EL (cell line): ENCODE measurements at regions not wholly inside any gene's neighbourhood (a gene's known extent, or its start where the extent isn't known, plus 50 kb on each side); places are given as distances from the start of the nearest gene placed in this dataset.

ENCODE experiments used
- DNase-seq: peaks from one replicate; pipeline ENCODE4 v3.0.0-alpha.2; 2016

- no peak for DNase-seq
Measured at GRCh38 chr4:62970846-62971245, 1438.4 kb downstream of the TECRL start.

- no peak for DNase-seq
Measured at GRCh38 chr4:62960415-62960814, 1448.8 kb downstream of the TECRL start.

- DNase-seq: no peak
Measured at GRCh38 chr4:62953752-62954151, 1455.5 kb downstream of the TECRL start.

- DNase-seq: no peak
Measured at GRCh38 chr4:62952366-62952765, 1456.9 kb downstream of the TECRL start.

GRCh38 chr4:62948108-62948507 is 1461.1 kb downstream of the TECRL start:
- DNase-seq: no peak

GRCh38 chr4:62940229-62940628 is 1469.0 kb downstream of the TECRL start:
- no peak for DNase-seq

- no peak for DNase-seq
Measured at GRCh38 chr4:62930884-62931283, 1478.4 kb downstream of the TECRL start.

GRCh38 chr4:62928483-62928882 is 1480.8 kb downstream of the TECRL start:
- no peak for DNase-seq

- no peak for DNase-seq
Measured at GRCh38 chr4:62927574-62927973, 1481.7 kb downstream of the TECRL start.

GRCh38 chr4:62923783-62924182 is 1485.5 kb downstream of the TECRL start:
- DNase-seq: no peak

- DNase-seq: no peak
Measured at GRCh38 chr4:62917649-62918048, 1491.6 kb downstream of the TECRL start.

GRCh38 chr4:62914758-62915157 is 1494.5 kb downstream of the TECRL start:
- DNase-seq: no peak

GRCh38 chr4:62913065-62913464 is 1496.2 kb downstream of the TECRL start:
- no peak for DNase-seq

GRCh38 chr4:62912531-62912930 is 1496.7 kb downstream of the TECRL start:
- DNase-seq: no peak

GRCh38 chr4:62909238-62909637 is 1500.0 kb downstream of the TECRL start:
- no peak for DNase-seq

- no peak for DNase-seq
Measured at GRCh38 chr4:62901101-62901500, 1508.1 kb downstream of the TECRL start.

- no peak for DNase-seq
Measured at GRCh38 chr4:62899646-62900364, 1509.4 kb downstream of the TECRL start.

GRCh38 chr4:62898115-62898514 is 1511.1 kb downstream of the TECRL start:
- no peak for DNase-seq

GRCh38 chr4:62896721-62897120 is 1512.5 kb downstream of the TECRL start:
- no peak for DNase-seq

GRCh38 chr4:62881901-62882300 is 1527.3 kb downstream of the TECRL start:
- DNase-seq: no peak

- no peak for DNase-seq
Measured at GRCh38 chr4:62881210-62881609, 1528.0 kb downstream of the TECRL start.

GRCh38 chr4:62872856-62873255 is 1536.4 kb downstream of the TECRL start:
- no peak for DNase-seq

- DNase-seq: no peak
Measured at GRCh38 chr4:62871078-62871477, 1538.2 kb downstream of the TECRL start.

- DNase-seq: no peak
Measured at GRCh38 chr4:62870451-62870850, 1538.8 kb downstream of the TECRL start.

- no peak for DNase-seq
Measured at GRCh38 chr4:62865261-62865660, 1544.0 kb downstream of the TECRL start.
